WTC11 (cell line): ENCODE measurements at regions not wholly inside any gene's neighbourhood (a gene's known extent, or its start where the extent isn't known, plus 50 kb on each side); places are given as distances from the start of the nearest gene placed in this dataset.
A peak's percentile ranks its signal among the peaks of the same experiment; 100 is the strongest.

Experiments used
- ATAC-seq: fragments of 200-7000 bp; cut with Tn5 transposase; 2 replicates; pipeline ENCODE4 v1.10.0; 2021; ENCODE audit warnings: mild to moderate bottlenecking, moderate library complexity
- CTCF ChIA-PET: fragments of 300-600 bp; sonication (Branson Sonifier 250); formaldehyde crosslinking; loops from one replicate; lab custom pipeline; 2021; ENCODE audit warnings: antibody characterized with exemption; lab: Charles Lee
- POLR2A ChIA-PET: fragments of 350-600 bp; sonication (Branson Sonifier 250); formaldehyde crosslinking; loops from one replicate; lab custom pipeline; 2021; ENCODE audit warnings: antibody characterized with exemption; lab: Charles Lee
- DNase-seq: peaks from one replicate; pipeline ENCODE4 v3.0.0; 2021; ENCODE audit warnings: low spot score
- H3K27ac Mint-ChIP-seq: 2 replicates; pipeline ENCODE4 v1.8.0; 2021; ENCODE audit warnings: mixed read lengths
- H3K27me3 Mint-ChIP-seq: 2 replicates; pipeline ENCODE4 v1.8.0; 2021; ENCODE audit warnings: low read depth, mild to moderate bottlenecking, moderate library complexity, mixed read lengths
- H3K36me3 Mint-ChIP-seq: 2 replicates; pipeline ENCODE4 v1.8.0; 2021; ENCODE audit warnings: mixed read lengths
- H3K4me1 Mint-ChIP-seq: 2 replicates; pipeline ENCODE4 v1.8.0; 2022; ENCODE audit warnings: mixed read lengths
- H3K4me3 Mint-ChIP-seq: 2 replicates; pipeline ENCODE4 v1.8.0; 2021; ENCODE audit warnings: mild to moderate bottlenecking, moderate library complexity, mixed read lengths
- H3K9me3 Mint-ChIP-seq: 2 replicates; pipeline ENCODE4 v1.8.0; 2021; ENCODE audit warnings: mixed read lengths
- ELF4 ChIP-seq: sonication (generic); formaldehyde crosslinking; IDR thresholded peaks from 2 replicates; pipeline ENCODE4 v1.8.1; 2022; ENCODE audit warnings: low read depth, mild to moderate bottlenecking, moderate library complexity, missing genetic modification reagents
- FOXJ3 ChIP-seq: sonication (generic); formaldehyde crosslinking; IDR thresholded peaks from 2 replicates; pipeline ENCODE4 v1.9.0; 2021; ENCODE audit warnings: missing genetic modification reagents, mild to moderate bottlenecking, borderline replicate concordance
- FOXP1 ChIP-seq: sonication (generic); formaldehyde crosslinking; IDR thresholded peaks from 2 replicates; pipeline ENCODE4 v1.8.0; 2022; ENCODE audit warnings: missing genetic modification reagents, mild to moderate bottlenecking, moderate library complexity, borderline replicate concordance
- KAT7 ChIP-seq: sonication (generic); formaldehyde crosslinking; IDR thresholded peaks from 2 replicates; pipeline ENCODE4 v1.8.1; 2023; ENCODE audit warnings: missing genetic modification reagents, mild to moderate bottlenecking, borderline replicate concordance
- NR2C2 ChIP-seq: sonication (generic); formaldehyde crosslinking; IDR thresholded peaks from 2 replicates; pipeline ENCODE4 v1.8.0; 2022; ENCODE audit warnings: mild to moderate bottlenecking, missing genetic modification reagents
- RORB ChIP-seq: fragments of 250-450 bp; sonication (Bioruptor Pico); IDR thresholded peaks from 2 replicates; pipeline ENCODE4 v1.9.0; 2021; ENCODE audit warnings: mild to moderate bottlenecking
- TCF7 ChIP-seq: sonication (generic); formaldehyde crosslinking; IDR thresholded peaks from 2 replicates; pipeline ENCODE4 v1.8.0; 2022; ENCODE audit warnings: mild to moderate bottlenecking, low read depth, missing genetic modification reagents, moderate library complexity
- TP53 ChIP-seq: sonication (generic); formaldehyde crosslinking; IDR thresholded peaks from 2 replicates; pipeline ENCODE4 v1.8.1; 2023; ENCODE audit warnings: mild to moderate bottlenecking, missing genetic modification reagents
- ZNF138 ChIP-seq: sonication (generic); formaldehyde crosslinking; conservative IDR thresholded peaks from 2 replicates; pipeline ENCODE4 v1.8.1; 2022; ENCODE audit warnings: mild to moderate bottlenecking, moderate library complexity, missing genetic modification reagents
- TF ChIP-seq, protein P1 (sequence below): fragments of 250-450 bp; sonication (Bioruptor Pico); IDR thresholded peaks from 2 replicates; pipeline ENCODE4 v1.8.0; 2021; ENCODE audit warnings: mild to moderate bottlenecking
- TF ChIP-seq, protein P2 (sequence below): sonication (generic); formaldehyde crosslinking; IDR thresholded peaks from 2 replicates; pipeline ENCODE4 v1.8.1; 2023; ENCODE audit warnings: mild to moderate bottlenecking, missing genetic modification reagents
- TF ChIP-seq, protein P3 (sequence below): sonication (generic); formaldehyde crosslinking; conservative IDR thresholded peaks from 2 replicates; pipeline ENCODE4 v1.8.1; 2023; ENCODE audit warnings: mild to moderate bottlenecking, low read depth, missing genetic modification reagents, moderate library complexity
- TF ChIP-seq, protein P4 (sequence below): sonication (generic); formaldehyde crosslinking; IDR thresholded peaks from 2 replicates; pipeline ENCODE4 v1.8.1; 2022; ENCODE audit warnings: low read depth, mild to moderate bottlenecking, moderate library complexity, missing genetic modification reagents, borderline replicate concordance
- TF ChIP-seq, protein P5 (sequence below): fragments of 250-450 bp; sonication (Bioruptor Pico); IDR thresholded peaks from 2 replicates; pipeline ENCODE4 v1.9.0; 2021; ENCODE audit warnings: mild to moderate bottlenecking
- TF ChIP-seq, protein P6 (sequence below): sonication (generic); formaldehyde crosslinking; IDR thresholded peaks from 2 replicates; pipeline ENCODE4 v1.8.1; 2022; ENCODE audit warnings: mild to moderate bottlenecking, missing genetic modification reagents, moderate library complexity, borderline replicate concordance
- TF ChIP-seq, protein P7 (sequence below): fragments of 200-600 bp; IDR thresholded peaks from 2 replicates; pipeline ENCODE4 v1.8.0; 2022; ENCODE audit warnings: antibody characterized with exemption

DNA sequence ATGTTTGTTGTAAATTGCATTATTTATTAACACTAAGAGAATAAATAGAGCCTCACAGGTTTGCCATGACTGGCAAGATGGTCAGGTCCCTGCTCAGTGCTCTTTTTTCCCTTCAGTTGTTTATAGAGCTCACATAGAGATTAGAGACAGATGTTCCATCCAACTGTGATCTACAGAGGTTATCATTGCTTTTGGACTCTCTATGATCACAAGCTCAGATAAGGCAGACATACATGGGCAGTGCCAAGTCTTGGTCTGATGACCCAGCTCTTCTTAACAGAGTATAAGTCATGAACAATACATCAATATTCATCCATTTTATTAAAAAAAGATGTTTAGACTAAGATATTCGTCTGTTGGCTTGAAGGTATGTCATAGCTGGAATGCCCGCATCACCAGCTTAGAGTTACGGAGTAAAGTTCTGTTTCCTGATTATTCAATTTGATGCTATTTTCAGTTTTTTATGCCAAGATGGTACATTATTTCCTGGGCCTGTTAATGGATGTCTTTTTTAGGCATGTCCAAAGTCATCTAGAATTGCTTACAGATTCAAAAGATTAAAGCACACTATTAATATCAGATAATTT lies 729.8 kb upstream of the SLC10A2 start (continued):
- TF ChIP-seq, protein P1, sequence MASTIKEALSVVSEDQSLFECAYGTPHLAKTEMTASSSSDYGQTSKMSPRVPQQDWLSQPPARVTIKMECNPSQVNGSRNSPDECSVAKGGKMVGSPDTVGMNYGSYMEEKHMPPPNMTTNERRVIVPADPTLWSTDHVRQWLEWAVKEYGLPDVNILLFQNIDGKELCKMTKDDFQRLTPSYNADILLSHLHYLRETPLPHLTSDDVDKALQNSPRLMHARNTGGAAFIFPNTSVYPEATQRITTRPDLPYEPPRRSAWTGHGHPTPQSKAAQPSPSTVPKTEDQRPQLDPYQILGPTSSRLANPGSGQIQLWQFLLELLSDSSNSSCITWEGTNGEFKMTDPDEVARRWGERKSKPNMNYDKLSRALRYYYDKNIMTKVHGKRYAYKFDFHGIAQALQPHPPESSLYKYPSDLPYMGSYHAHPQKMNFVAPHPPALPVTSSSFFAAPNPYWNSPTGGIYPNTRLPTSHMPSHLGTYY (CRISPR knock-in tag) = no peak
- TF ChIP-seq, protein P2, sequence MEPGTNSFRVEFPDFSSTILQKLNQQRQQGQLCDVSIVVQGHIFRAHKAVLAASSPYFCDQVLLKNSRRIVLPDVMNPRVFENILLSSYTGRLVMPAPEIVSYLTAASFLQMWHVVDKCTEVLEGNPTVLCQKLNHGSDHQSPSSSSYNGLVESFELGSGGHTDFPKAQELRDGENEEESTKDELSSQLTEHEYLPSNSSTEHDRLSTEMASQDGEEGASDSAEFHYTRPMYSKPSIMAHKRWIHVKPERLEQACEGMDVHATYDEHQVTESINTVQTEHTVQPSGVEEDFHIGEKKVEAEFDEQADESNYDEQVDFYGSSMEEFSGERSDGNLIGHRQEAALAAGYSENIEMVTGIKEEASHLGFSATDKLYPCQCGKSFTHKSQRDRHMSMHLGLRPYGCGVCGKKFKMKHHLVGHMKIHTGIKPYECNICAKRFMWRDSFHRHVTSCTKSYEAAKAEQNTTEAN (CRISPR knock-in tag) = no peak
- TF ChIP-seq, protein P3, sequence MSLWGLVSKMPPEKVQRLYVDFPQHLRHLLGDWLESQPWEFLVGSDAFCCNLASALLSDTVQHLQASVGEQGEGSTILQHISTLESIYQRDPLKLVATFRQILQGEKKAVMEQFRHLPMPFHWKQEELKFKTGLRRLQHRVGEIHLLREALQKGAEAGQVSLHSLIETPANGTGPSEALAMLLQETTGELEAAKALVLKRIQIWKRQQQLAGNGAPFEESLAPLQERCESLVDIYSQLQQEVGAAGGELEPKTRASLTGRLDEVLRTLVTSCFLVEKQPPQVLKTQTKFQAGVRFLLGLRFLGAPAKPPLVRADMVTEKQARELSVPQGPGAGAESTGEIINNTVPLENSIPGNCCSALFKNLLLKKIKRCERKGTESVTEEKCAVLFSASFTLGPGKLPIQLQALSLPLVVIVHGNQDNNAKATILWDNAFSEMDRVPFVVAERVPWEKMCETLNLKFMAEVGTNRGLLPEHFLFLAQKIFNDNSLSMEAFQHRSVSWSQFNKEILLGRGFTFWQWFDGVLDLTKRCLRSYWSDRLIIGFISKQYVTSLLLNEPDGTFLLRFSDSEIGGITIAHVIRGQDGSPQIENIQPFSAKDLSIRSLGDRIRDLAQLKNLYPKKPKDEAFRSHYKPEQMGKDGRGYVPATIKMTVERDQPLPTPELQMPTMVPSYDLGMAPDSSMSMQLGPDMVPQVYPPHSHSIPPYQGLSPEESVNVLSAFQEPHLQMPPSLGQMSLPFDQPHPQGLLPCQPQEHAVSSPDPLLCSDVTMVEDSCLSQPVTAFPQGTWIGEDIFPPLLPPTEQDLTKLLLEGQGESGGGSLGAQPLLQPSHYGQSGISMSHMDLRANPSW (CRISPR knock-in tag) = no peak
- TF ChIP-seq, protein P4, sequence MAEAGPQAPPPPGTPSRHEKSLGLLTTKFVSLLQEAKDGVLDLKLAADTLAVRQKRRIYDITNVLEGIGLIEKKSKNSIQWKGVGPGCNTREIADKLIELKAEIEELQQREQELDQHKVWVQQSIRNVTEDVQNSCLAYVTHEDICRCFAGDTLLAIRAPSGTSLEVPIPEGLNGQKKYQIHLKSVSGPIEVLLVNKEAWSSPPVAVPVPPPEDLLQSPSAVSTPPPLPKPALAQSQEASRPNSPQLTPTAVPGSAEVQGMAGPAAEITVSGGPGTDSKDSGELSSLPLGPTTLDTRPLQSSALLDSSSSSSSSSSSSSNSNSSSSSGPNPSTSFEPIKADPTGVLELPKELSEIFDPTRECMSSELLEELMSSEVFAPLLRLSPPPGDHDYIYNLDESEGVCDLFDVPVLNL (CRISPR knock-in tag) = no peak
- TF ChIP-seq FOXJ3 (CRISPR knock-in tag) (no peak), FOXP1 (CRISPR knock-in tag) (no peak), ELF4 (CRISPR knock-in tag) (no peak)

DNA sequence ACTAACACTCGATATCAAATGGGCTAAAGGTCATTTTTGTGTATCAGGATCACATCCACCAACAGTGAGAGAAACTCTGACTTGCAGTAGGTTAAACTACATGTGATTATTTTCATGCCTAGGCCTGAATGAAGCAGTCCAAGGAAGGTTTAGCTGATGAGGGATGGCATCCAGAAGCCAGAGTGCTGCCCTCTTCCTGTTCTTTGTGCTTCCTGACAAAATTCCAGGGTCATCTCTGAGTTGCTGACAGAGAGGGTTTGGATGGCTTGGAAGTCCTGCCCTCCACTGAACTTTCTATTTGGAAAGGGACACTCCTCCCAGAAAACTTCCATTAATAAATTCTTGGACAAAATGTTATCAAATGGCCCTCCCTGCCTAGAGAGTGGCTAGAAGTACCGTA lies 728.3 kb upstream of the SLC10A2 start:
- ChIA-PET CTCF (no interaction called here), POLR2A (no interaction called here)
- Mint-ChIP-seq H3K9me3 (peaks cover 18% of the 10 kb centered on the region), H3K27me3 (no peaks in the 10 kb centered on the region), H3K27ac (no peak overlapping the region), H3K4me1 (no peaks in the 10 kb centered on the region)
- DNase-seq (no peak), ATAC-seq (peak; percentile 68)
- no peak for TF ChIP-seq RORB
- no peak for TF ChIP-seq KAT7 (CRISPR knock-in tag)
- TF ChIP-seq TP53 (CRISPR knock-in tag) = no peak
- TF ChIP-seq ELF4 (CRISPR knock-in tag) = no peak
- TF ChIP-seq NR2C2 (CRISPR knock-in tag) = no peak
- TF ChIP-seq TCF7 (CRISPR knock-in tag) = no peak
- TF ChIP-seq, protein P5, sequence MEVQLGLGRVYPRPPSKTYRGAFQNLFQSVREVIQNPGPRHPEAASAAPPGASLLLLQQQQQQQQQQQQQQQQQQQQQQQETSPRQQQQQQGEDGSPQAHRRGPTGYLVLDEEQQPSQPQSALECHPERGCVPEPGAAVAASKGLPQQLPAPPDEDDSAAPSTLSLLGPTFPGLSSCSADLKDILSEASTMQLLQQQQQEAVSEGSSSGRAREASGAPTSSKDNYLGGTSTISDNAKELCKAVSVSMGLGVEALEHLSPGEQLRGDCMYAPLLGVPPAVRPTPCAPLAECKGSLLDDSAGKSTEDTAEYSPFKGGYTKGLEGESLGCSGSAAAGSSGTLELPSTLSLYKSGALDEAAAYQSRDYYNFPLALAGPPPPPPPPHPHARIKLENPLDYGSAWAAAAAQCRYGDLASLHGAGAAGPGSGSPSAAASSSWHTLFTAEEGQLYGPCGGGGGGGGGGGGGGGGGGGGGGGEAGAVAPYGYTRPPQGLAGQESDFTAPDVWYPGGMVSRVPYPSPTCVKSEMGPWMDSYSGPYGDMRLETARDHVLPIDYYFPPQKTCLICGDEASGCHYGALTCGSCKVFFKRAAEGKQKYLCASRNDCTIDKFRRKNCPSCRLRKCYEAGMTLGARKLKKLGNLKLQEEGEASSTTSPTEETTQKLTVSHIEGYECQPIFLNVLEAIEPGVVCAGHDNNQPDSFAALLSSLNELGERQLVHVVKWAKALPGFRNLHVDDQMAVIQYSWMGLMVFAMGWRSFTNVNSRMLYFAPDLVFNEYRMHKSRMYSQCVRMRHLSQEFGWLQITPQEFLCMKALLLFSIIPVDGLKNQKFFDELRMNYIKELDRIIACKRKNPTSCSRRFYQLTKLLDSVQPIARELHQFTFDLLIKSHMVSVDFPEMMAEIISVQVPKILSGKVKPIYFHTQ (CRISPR knock-in tag) = no peak
- TF ChIP-seq, protein P6, sequence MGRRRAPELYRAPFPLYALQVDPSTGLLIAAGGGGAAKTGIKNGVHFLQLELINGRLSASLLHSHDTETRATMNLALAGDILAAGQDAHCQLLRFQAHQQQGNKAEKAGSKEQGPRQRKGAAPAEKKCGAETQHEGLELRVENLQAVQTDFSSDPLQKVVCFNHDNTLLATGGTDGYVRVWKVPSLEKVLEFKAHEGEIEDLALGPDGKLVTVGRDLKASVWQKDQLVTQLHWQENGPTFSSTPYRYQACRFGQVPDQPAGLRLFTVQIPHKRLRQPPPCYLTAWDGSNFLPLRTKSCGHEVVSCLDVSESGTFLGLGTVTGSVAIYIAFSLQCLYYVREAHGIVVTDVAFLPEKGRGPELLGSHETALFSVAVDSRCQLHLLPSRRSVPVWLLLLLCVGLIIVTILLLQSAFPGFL = no peak
- TF ChIP-seq, protein P7, sequence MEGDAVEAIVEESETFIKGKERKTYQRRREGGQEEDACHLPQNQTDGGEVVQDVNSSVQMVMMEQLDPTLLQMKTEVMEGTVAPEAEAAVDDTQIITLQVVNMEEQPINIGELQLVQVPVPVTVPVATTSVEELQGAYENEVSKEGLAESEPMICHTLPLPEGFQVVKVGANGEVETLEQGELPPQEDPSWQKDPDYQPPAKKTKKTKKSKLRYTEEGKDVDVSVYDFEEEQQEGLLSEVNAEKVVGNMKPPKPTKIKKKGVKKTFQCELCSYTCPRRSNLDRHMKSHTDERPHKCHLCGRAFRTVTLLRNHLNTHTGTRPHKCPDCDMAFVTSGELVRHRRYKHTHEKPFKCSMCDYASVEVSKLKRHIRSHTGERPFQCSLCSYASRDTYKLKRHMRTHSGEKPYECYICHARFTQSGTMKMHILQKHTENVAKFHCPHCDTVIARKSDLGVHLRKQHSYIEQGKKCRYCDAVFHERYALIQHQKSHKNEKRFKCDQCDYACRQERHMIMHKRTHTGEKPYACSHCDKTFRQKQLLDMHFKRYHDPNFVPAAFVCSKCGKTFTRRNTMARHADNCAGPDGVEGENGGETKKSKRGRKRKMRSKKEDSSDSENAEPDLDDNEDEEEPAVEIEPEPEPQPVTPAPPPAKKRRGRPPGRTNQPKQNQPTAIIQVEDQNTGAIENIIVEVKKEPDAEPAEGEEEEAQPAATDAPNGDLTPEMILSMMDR = no peak
- TF ChIP-seq ZNF138 (CRISPR knock-in tag) = no peak
- TF ChIP-seq, all 79 proteins: peak for 0
- Mint-ChIP-seq H3K36me3 (peaks cover 2% of the 10 kb centered on the region; the same call in 1 of the 2 replicates), H3K4me3 (no peak overlapping the region)
